ENCODE measurements at regions not wholly inside any gene's neighbourhood (a gene's known extent, or its start where the extent isn't known, plus 50 kb on each side); places are given as distances from the start of the nearest gene placed in this dataset.

DNA sequence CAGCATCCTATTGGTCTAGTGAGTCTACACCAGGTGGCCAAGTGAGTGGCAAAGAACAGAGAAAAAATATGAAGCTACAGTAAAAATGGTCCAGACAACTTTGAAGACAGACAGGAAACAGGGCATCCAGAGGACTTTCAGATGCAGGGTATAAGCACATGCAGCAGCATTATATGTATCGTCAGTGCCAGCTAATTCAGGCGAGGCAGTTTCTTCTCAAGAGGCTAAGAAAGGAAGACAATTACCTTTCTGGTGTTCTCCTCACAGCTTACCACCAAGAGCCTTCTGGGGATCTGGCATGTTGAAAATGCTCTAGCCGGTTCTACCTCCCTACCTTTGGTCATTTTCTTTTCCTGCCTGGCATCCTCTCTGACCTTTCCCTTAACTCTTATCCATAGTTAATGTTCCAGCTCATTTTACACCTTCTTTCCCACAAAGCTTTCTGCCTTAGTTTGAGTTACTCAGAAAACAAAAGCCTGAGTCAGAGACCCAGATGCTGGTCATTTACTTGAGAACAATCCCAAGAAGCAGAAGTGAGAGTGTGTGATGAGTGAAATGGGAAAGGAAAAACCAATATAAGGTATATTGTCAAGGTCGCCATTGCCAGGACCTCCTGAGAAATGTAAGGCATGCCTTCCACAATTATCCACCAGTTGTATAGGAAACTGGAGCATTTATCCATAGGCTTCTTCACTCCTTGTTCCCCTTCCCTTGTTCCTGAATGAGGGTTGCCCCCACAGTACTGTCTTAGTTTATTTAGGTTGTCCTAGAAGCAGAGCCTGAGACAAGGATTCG lies 444.1 kb downstream of the PLPP3 start:
- TF ChIP-seq PHF8 (conservative IDR thresholded peaks at IDR 0.05; ENCODE audit: low read depth, low read length) = no peak
- TF ChIP-seq, protein P1, sequence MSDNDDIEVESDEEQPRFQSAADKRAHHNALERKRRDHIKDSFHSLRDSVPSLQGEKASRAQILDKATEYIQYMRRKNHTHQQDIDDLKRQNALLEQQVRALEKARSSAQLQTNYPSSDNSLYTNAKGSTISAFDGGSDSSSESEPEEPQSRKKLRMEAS (IDR thresholded peaks at IDR 0.05) = no peak
- TF ChIP-seq TAF1 (IDR thresholded peaks at IDR 0.05; ENCODE audit: low read depth, low read length) = no peak
- no peak for TF ChIP-seq CTCF (IDR thresholded peaks at IDR 0.05; ENCODE audit: control extremely low read depth in 1 of 3, insufficient read depth in 1 of 3, low read depth in 1 of 3, low read length in 3 of 3)
- TF ChIP-seq KDM5A (IDR thresholded peaks at IDR 0.05; ENCODE audit: low read length) = no peak
- no peak for TF ChIP-seq JUND (IDR thresholded peaks at IDR 0.05; ENCODE audit: low read length)
- TF ChIP-seq EZH2 (IDR thresholded peaks at IDR 0.05; ENCODE audit: low read depth, low read length, severe bottlenecking) = no peak
- no peak for TF ChIP-seq EP300 (IDR thresholded peaks at IDR 0.05; ENCODE audit: borderline replicate concordance in 1 of 2, low read depth in 2 of 2, low read length in 2 of 2)
- TF ChIP-seq TEAD4 (IDR thresholded peaks at IDR 0.05; ENCODE audit: low read depth, low read length) = no peak
